CD4-positive, alpha-beta T cell treated with Interleukin-4 for 4 hours (primary cell): ENCODE measurements at regions not wholly inside any gene's neighbourhood (a gene's known extent, or its start where the extent isn't known, plus 50 kb on each side); places are given as distances from the start of the nearest gene placed in this dataset.

Source experiments
- DNase-seq: peaks from one replicate; pipeline ENCODE4 v3.0.0-alpha.2; 2020

DNA sequence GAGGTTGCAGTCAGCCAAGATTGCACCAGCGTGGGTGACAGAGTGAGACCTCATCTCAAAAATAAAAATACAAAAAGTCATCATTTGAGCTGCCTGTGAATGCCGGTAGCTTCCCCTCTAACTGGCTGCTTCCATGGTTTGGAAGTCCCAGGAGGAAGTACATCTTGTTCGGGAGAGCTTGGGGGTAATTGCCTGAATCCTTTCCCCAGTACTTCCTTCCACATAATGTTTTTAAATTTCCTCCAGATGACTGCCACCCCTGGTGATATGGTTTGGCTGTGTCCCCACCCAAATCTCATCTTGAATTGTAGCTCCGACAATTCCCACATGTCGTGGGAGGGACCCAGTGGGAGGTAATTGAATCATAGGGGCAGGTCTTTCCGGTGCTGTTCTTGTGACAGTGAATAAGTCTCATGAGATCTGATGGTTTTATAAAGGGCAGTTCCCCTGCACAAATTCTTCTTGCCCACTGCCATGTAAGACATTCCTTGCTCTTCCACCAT lies 87.2 kb downstream of the SPRING1 start:
- no peak for DNase-seq

DNA sequence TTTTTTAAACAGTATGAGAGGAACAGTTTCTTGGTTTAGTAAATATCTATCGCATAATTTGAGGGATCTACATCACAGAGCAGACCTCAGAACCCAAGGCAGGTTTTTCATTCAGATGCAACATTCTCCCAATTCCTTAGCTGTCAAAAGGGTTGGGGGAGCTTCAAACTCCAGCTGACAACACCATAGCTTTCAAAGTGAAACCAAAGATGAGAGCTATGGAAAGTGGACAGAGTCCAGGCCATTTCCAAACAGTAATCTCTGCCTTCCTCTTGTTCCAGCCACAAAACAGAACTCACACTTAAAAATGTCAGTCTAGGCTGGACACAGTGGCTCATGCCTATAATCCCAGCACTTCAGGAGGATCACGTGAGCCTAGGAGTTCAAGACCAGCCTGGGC lies 87.8 kb downstream of the SPRING1 start:
- no peak for DNase-seq

DNA sequence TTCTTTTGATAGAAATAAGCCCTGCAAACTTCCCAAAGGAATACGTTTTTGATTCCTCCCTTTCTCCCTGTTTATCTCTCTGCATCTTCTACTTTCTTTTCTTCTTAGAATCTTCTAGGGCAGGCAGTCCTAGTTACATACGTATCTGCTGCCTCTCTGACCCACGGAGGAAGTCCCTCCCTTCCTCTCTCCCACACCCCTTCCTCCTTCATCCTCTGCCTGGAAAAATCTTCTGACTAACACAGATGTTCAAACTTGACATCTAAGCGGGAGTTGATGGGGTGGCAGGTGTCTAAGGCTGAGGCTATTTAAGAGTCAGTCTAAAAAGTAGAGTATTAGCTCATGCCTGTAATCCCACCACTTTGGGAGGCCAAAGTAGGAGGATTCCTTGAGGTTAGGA lies 88.6 kb downstream of the MAP1LC3B2 start:
- no peak for DNase-seq

DNA sequence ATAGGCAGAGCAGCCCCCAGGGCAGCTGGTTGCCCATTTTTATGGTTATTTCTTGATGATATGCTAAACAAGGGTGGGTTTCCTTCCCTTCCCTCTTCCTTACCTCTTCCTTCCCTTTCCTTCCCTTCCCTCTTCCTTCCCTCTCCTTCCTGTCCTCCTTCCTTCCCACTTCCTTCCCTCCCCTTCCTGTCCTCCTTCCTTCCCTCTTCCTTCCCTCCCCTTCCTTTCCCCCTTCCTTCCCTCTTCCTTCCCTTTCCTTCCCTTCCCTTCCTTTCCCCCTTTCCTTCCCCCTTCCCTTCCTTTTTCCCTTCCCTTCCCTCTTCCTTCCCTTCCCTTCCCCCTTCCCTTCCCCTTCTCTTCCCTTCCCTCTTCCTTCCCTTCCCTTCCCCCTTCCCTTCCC lies 87.7 kb downstream of the MAP1LC3B2 start:
- DNase-seq = no peak

DNA sequence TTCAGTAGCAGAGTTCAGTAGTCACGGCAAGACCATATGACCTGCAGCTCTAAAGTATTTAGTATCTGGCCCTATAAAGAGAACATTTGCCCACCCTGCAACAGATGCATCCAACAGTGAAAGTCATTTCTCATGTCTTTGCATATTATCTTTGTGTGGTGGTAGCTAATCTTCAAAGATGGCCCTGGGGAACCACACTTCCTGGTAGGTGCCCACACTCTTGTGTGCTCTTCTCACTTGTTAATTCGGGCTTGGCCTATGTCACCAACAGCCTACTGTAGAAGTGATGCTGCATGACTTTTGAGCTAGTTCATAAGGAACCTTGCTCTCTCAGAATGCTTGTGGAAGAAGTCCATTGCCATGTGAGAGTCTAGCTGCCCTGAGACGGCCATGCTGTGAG lies 85.6 kb downstream of the MAP1LC3B2 start:
- DNase-seq = no peak

DNA sequence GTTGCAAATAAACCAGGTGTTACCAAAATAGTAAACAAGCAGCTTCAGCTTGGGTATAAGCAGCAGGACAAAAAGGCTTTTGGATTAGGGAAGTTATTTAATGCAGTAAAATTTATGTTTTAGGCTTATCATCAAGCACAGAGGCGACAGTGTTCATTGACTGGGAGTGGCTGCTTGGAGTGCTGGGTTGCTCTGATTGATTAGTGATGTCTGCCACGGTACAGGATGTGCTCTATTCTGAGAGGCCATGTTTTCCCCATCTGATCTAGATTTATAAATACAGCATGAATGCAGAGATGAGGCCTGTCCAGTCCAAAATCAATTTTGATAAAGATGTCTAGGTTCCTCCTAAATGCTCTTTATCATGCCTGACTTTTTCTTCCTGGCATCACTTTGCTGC lies 83.5 kb downstream of the MAP1LC3B2 start:
- DNase-seq = no peak

DNA sequence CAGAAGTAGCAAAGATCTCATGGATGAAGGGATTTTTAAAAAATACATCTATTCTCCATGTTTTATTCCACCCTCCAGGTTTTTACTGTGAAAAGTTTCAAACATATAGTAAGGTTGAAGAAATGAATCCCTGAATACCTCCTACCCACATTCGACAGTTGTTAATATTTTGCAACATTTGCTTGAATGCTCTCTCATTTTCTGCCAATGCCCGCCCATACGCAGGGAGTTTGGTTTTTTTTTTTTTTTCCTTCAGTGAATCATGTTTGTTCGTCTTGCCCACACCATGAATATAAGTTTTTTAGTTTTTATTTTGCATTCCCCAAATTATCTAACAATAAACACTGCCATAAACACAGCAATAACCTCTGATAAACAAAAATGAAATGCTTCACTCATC lies 82.9 kb downstream of the MAP1LC3B2 start:
- no peak for DNase-seq

DNA sequence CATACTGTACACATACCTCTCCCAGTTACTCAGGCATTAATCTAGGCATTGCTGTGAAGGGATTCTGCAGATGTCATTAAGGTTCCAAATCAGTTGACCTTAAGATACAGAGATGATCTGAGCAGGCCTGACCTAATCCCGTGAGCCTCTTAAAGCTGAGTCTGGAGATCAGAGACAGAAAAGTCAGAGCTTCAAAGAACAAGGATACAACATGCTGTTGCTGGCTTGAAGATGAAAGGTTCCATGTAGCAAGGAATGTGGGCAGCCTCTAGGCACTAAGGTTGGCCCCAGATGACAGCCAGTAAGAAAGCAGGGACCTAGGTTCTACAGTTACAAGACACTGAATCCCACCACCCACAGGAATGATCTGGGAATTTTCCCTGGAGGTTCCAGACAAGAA lies 81.1 kb downstream of the MAP1LC3B2 start:
- DNase-seq = no peak

DNA sequence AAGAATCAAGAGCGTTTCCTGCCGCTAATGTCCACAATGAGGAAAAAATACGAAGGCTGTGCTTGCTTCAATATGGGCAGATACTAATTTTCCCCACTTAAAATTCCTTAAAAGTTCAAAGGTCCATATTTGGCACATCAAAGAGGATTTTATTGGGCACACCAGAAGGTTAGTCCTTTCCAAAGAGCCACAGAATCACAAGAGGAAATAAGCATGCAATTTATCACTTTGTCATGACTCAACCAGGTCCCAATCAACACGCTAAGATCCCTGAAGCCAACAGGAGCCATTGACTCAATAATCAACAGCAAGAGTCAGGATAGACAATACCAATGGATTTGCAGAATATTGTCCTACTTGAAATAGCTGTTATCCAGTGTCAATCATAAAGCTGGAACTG lies 80.6 kb downstream of the MAP1LC3B2 start:
- DNase-seq = no peak

DNA sequence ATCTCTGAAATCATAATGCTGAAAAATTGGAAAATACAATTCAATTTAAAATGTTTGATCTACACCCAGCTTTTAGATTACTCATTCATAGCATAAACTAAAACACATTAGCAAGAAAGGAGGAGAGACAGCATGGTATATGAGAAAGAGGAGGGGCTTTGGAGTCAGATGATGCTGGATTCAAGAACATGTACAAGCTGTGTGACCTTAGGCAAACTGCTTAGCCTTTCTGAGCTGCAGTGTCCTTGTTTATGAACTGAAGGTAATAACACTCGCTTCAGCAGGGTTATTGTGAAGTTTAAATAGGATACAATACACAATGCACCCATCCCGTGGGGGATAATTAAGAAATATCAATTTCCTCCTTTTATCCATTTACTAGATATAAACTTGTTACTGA lies 79.2 kb downstream of the MAP1LC3B2 start:
- DNase-seq = no peak

DNA sequence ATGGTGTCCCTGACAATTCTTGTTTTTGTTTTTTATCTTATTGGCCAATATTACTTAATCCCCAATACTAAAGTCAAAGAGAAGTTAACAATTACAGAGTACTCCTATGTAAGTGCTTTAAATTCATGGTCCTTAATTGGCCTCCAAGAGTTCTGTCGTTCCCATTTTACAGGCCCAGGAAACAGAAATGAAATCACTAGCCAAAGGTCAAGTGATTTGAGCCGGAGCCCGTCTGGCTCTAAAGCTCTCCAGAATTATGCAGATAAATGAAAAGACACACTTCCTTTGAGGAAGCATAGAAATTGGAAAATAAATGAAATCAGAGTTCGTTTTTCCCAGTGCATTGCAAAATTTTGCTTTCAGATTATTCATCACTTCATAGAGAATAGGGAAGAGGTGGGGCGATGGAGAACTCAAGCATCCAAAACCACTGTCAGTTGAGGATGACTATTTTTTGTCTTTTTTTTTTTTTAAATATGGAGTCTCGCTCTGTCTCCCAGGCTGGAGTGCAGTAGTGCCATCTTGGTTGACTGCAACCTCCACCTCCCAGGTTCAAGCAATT lies 78.5 kb downstream of the MAP1LC3B2 start:
- no peak for DNase-seq

DNA sequence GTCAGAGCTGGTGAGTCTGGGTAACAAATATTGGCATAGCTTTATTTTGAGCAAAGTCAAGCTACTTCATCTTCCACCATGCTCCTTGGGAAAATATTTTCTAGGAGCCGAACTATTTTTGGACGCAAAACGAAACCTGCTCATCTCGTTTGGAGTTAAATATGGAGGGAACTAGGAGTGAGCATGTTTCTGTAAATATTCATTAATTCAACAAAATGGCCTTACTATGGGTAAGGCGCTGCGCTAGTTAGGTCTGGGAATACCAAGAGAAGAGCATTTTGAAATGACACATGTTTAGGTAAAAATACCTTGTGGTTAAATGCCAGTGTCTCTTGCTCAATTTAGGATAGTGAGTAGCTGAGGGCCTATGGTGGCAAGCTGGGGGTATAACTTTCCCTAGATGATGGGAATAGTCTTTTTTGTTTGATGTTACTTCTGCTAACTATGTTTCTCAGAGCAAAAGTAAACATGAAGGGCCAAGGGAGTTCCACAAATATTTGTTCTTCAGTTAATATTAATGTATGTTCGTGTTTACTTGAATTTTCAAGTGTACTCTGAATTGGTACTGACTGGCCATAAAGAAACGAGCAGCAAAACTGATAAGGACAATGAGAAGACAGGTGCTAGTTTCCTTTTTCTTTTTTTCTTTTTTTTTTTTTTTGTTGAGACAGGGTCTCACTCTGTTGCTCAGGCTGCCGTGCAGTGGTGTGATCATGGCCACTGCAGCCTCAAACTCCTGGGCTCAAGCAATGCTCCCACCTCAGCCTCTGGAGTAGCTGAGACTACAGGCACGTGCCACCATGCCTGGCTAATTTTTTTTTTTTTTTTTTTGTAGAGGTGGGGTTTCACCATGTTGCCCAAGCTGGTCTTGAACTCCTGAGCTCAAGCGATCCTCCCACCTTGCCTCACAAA lies 77.7 kb downstream of the MAP1LC3B2 start:
- no peak for DNase-seq

DNA sequence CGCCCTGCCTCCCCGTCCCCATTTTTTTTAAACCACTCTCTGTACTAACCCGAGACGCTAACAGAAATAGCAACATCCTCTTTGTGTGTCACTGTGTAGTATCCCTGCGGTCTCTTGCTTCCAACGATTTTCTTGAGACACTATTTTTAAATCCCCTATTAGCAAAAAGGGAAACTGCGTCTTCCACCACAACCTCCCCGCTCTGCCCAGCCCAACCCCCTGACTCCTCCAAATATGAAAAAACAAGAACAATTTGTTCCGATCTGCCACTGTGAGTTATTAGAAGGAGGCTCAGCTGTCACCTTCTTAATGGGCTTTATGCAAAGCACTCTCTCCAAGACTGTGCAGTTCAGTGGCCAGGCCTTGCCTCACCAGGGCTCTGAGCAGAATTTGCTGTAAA lies 76.3 kb downstream of the MAP1LC3B2 start:
- DNase-seq = no peak

DNA sequence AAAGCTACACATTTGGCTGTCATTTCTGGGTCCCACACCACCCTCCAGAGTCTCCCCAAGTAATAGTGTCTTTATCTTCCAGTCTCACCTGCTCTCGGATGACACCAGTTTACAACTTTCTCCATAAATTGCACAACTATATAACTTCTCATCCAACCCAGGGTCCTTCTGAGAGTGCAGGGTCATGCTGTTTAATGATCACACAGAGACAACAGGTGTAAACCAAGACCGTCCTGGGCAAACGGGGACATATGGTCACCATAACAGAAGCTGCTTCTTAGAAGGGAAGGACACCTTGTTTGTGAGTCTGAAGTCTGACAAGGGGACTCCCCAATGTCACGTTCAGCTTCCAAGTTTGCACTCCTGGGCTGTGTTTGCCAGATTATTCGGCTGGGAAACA lies 74.3 kb downstream of the MAP1LC3B2 start:
- DNase-seq = no peak

DNA sequence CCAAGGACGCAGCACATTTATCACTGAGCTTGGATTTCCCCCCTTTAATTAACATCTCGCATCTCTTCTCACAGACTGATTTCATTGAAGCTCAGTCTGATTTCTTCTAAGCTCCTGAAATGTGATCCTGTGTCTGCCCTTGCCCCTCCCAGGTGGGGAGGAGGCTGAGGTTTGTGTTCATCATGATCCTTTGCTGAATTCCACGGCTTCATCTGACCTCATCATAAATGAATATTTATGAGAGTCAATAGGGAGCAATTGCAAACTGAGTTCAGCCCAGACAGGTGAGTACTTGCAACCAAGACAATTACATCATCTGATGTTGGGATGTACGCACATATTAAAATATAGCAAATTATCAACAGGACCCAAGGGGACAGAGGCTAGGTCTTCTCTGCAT lies 72.4 kb downstream of the MAP1LC3B2 start:
- DNase-seq = no peak

DNA sequence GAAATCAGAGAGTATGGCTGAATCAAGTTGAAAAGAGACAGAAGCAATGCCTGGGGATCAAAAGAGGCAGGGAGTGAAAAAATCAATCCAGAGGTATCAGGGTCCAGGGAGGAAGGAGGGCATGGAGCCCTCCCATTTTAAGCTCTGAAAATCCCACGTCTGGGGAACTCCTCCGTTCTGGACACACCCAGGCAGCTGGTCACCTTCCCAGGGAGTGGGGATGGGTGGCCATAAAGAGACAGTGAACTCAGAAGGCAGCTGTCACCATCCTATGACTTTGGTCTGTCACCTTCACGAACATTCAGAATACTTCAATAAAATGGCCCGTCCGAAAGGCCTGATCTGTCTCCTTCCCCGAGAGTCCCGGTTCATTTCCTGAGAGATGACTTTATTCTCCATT lies 71.6 kb downstream of the MAP1LC3B2 start:
- no peak for DNase-seq

DNA sequence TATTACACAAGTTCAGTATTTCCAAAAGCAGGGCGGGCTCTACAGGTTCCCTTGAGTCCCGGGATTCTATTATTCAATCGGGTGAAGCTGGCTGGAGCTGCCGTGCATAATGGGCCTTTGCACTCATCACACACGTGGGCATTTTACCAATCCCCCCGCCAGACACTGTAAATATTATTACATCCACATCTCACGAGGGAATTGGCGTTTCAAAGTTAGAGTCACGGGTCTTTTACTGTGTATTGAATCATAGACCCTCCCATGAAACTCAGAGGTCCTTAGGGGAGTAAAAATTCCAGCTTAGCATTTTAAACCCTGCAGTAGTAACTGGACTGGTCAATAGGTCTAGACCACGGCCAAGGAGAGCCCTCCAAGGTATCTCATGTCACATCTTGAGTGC lies 70.3 kb downstream of the MAP1LC3B2 start:
- no peak for DNase-seq

DNA sequence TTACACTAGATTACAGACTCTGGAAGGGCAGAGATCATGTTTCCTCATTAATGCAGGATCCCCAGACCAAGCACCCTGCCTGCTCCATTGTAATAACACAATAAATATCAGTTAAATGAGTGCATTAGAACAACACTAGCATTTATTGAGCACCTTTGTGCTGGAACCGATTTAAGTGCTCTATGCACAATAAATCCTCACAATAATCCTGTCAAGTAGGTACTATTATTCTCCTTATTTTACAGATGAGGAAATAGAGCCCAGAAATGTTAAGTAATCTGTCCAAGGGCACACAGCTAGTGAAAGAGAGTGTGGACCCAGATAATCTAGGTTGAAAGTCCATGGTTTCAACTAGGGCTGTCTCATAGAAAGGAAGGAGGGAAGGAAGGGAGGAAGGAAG lies 69.8 kb downstream of the MAP1LC3B2 start:
- DNase-seq = no peak

DNA sequence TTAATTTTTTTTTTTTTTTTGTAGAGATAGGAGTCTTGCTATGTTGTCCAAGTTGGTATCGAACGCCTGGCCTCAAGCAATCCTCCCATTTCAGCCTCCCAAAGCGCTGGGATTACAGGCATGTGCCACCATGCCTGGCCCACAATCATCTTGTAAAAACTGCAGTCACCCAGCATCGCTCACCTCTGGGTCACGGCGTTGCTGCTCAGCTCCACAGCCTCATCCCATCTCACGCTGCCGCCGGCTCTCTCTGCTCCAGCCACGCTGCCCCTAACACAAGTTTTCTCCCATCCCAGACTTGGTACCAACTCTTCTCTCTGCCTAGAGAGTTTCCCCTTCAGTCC lies 69.2 kb downstream of the MAP1LC3B2 start:
- DNase-seq = no peak
